ENCODE measurements at regions not wholly inside any gene's neighbourhood (a gene's known extent, or its start where the extent isn't known, plus 50 kb on each side); places are given as distances from the start of the nearest gene placed in this dataset.

DNA sequence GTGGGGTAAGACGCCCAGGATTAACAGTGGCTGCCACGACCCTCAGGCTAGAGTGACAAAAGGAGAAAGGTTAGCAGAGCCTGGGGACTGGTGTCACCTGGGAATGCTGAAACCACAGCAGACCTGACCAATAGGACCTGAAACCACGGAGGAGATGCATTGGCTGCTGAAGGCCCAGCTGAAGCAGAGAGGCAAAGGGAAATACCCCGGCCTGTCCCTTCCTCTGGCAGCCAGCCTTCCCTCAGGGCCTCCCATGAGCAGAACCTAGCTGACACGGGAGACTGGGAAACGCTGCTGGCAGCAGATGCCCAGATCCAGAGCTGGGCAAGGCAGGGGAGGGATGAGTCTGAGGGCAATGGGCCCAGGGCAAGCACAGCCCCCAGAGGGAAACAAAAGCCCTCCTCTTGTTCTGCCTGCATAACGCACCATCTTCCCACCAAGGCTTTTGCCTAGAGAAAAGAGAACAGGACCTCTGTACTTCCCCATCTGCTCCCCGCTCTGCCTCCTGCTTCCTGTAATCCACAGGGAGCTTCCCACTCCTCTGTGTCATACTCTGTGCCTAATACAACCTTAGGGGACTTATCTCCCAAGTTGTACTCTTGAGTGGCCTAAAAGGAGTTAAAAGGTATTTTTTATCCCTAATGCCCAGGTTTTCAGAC, 216.2 kb downstream of the ABHD5 start:
- TF ChIP-seq EZH2 (IDR thresholded peaks at IDR 0.05; ENCODE audit: borderline replicate concordance, insufficient read depth, low read depth, low read length, poor library complexity, severe bottlenecking): no peak
- TF ChIP-seq, protein P1, sequence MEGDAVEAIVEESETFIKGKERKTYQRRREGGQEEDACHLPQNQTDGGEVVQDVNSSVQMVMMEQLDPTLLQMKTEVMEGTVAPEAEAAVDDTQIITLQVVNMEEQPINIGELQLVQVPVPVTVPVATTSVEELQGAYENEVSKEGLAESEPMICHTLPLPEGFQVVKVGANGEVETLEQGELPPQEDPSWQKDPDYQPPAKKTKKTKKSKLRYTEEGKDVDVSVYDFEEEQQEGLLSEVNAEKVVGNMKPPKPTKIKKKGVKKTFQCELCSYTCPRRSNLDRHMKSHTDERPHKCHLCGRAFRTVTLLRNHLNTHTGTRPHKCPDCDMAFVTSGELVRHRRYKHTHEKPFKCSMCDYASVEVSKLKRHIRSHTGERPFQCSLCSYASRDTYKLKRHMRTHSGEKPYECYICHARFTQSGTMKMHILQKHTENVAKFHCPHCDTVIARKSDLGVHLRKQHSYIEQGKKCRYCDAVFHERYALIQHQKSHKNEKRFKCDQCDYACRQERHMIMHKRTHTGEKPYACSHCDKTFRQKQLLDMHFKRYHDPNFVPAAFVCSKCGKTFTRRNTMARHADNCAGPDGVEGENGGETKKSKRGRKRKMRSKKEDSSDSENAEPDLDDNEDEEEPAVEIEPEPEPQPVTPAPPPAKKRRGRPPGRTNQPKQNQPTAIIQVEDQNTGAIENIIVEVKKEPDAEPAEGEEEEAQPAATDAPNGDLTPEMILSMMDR (IDR thresholded peaks at IDR 0.05): no peak
